ENCODE measurements at regions not wholly inside any gene's neighbourhood (a gene's known extent, or its start where the extent isn't known, plus 50 kb on each side); places are given as distances from the start of the nearest gene placed in this dataset.
"Not testable (repeated sequence)": the region's sequence is repeated elsewhere in the genome, so short reads cannot be mapped to it uniquely, and the experiment has no call there.

DNA sequence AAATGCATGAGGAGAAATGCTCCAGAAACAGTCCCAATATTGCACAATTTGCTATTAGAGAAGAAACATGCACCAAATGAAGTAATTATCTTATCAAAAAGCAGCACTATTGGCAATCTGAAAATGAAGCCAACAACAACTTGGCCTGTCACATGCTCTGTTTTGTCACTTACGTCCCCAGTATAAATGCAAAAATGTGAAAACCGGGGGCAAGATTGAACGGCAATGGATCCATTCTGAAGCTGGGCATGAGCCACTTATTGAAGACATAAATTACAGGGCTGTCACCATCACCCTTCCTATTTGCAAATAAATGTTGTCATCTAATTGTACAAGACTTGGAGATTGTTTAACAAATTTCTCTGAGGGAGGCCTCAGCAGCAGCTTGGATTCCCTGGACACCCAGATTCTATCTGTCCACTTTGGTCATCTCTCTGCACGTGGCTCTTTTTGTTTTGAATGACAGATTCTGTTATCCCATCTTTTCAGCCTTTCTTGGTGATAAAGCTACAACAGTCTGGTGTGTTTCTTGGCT, 180.2 kb upstream of the CDH5 start:
- no peak for DNase-seq (ENCODE audit: low read depth in 2 of 3, low spot score in 2 of 3)

- no peak for DNase-seq (ENCODE audit: low read depth in 2 of 3, low spot score in 2 of 3)
Observed at GRCh38 chr16:66182592-66182991, 183.9 kb upstream of the CDH5 start.

DNA sequence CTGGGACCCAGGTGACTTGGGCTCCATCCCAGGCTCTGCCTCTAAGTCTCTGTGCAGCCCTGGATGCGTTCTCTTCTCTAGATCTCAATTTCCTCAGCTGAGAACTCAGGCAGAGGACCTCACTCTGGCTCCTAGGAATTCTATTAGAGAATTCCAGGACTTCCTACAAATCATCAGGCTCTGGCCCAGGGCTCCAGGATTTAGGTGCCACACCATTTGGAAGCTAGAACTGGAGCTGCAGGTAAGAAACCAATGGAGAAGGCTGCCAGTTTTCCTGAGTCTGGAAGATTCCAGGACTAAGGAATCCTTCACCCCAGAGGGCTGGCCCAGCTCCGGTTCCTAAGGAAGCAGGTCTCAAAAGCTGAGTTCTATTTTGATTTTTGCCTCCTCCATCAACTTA, 189.8 kb upstream of the CDH5 start:
- DNase-seq (ENCODE audit: low read depth in 2 of 3, low spot score in 2 of 3) = no peak

GRCh38 chr16:66176111-66176510, 190.4 kb upstream of the CDH5 start:
- no peak for DNase-seq (ENCODE audit: low read depth in 2 of 3, low spot score in 2 of 3)

DNA sequence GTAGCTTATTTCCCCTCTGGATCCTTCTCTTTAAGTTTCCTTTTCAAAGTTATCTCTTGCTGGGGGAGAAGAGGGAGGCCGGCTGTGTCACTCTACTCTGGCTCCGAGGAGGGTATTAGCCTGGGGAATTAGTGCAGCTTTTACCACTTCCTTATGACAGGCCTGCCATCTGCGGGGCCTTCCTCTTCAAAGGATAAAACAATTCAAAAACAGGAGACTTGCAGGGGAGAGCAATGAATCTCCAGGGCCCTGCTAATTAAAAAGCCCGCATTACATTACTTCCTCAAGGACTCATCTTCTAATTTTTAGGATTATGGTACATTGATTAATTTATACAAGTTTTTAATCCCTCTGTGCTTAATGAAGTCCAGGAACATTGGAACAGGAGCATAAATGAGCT, 190.9 kb upstream of the CDH5 start:
- DNase-seq (ENCODE audit: low read depth in 2 of 3, low spot score in 2 of 3) = peak in 2 of 3 donors; percentile 15 to 66

GRCh38 chr16:66175058-66175457, 191.4 kb upstream of the CDH5 start:
- no peak for DNase-seq (ENCODE audit: low read depth in 2 of 3, low spot score in 2 of 3)

GRCh38 chr16:66173796-66174195, 192.7 kb upstream of the CDH5 start:
- DNase-seq (ENCODE audit: low read depth in 2 of 3, low spot score in 2 of 3) = not testable (repeated sequence)

GRCh38 chr16:66173181-66173580, 193.3 kb upstream of the CDH5 start:
- not testable (repeated sequence) for DNase-seq (ENCODE audit: low read depth in 2 of 3, low spot score in 2 of 3)

GRCh38 chr16:66172463-66172862, 194.0 kb upstream of the CDH5 start:
- no peak for DNase-seq (ENCODE audit: low read depth in 2 of 3, low spot score in 2 of 3)

GRCh38 chr16:66171578-66171977, 194.9 kb upstream of the CDH5 start:
- DNase-seq (ENCODE audit: low read depth in 2 of 3, low spot score in 2 of 3) = no peak

DNA sequence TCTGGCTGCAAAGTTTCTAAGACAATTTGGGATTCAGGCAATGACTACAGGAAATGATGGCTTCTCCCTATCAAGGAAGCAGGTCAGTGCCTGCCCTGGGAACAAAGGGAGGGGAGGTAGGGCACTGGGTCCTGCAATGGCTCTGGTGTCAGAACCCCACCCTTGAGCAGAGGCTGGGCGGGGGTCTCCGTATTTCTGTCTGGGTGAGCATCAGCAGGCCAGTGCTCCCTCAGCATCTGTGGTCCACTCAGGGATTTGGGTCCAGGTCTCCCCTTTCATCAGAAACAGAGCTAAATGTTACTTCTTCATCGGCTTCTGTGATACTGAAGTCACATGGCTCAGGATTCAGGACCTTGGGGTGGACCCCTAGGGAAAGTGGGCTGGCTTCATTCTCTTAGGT, 195.5 kb upstream of the CDH5 start:
- DNase-seq (ENCODE audit: low read depth in 2 of 3, low spot score in 2 of 3) = no peak

GRCh38 chr16:66169817-66170216, 196.7 kb upstream of the CDH5 start:
- no peak for DNase-seq (ENCODE audit: low read depth in 2 of 3, low spot score in 2 of 3)

DNA sequence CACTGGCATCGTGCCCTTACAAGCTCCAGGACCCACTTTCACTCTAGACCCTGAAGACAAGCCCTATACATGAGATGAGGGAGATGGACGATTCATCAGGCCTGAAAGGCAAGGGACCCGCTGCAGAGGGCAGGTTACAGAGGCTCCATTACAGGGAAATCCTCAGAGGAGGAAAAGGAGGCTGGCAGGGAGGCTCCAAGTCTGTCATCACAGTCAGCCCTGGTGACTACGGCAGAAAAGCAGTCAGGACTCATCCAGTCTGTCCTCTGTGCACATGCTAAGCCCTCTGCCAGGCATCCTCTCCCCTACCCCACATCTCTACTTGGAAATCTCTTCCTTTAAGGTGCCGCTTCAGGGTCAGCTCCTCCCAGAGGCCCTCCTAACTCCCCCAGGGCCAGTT, 197.7 kb upstream of the CDH5 start:
- no peak for DNase-seq (ENCODE audit: low read depth in 2 of 3, low spot score in 2 of 3)

- no peak for DNase-seq (ENCODE audit: low read depth in 2 of 3, low spot score in 2 of 3)
Observed at GRCh38 chr16:66167564-66168291, 198.8 kb upstream of the CDH5 start.

DNA sequence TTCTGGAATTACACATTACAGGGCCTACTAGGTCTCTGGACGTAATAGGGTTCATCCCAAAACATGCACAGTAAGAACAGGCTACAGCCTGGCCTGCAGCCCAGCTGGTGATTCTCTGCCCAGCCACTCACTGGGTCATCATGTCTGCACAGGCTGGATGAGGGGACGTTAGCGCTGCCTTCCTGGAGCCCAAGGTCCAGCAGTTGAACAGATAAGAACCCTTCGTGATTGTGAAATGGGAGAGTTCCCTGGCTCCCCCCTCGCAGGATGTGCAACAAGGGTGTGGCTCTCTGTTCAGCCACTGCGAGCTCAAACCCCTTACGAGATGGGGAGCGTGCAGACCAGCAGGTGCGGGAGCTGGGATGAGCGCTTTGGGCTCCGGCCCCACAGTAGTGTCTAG, 200.0 kb upstream of the CDH5 start:
- no peak for DNase-seq (ENCODE audit: low read depth in 2 of 3, low spot score in 2 of 3)

GRCh38 chr16:66165879-66166278, 200.6 kb upstream of the CDH5 start:
- no peak for DNase-seq (ENCODE audit: low read depth in 2 of 3, low spot score in 2 of 3)

DNA sequence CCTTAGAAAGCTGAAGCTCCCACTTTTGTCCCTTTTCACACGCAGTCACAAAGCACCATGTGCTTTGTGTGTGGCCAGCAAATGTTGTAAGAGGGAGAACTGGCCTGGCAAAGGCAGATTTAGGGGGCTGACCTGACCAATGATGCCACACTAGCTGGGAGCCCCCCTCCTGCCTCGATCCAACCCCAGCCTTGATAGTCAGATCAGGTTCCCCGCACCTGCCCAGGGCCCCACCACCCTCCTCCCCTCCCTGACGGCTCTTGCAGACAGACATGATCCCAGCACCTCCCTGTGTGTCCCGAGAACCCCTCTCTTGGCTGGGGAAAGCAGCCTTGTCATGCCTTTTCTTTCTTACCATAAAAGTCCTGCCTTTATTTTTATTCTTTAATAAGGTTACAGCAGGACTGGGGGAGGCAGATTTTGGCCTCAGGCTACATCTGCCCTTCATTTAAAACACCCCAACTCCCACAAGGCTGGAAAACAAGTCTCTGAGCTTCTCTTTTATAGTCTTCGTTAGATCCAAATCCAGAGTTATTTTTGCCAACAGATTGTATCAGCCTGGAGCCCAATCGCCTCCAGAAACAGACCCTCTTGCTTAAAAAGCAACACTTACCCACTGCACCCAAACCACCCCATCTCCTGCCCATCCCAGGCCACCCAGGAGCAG, 201.8 kb upstream of the CDH5 start:
- no peak for DNase-seq (ENCODE audit: low read depth in 2 of 3, low spot score in 2 of 3)

- DNase-seq (ENCODE audit: low read depth in 2 of 3, low spot score in 2 of 3) = no peak
Observed at GRCh38 chr16:66162821-66163220, 203.7 kb upstream of the CDH5 start.

GRCh38 chr16:66161942-66162341, 204.5 kb upstream of the CDH5 start:
- DNase-seq (ENCODE audit: low read depth in 2 of 3, low spot score in 2 of 3) = no peak

- DNase-seq (ENCODE audit: low read depth in 2 of 3, low spot score in 2 of 3) = no peak
Observed at GRCh38 chr16:66161269-66161668, 205.2 kb upstream of the CDH5 start.

- DNase-seq (ENCODE audit: low read depth in 2 of 3, low spot score in 2 of 3) = no peak
Observed at GRCh38 chr16:66159987-66160386, 206.5 kb upstream of the CDH5 start.

- DNase-seq (ENCODE audit: low read depth in 2 of 3, low spot score in 2 of 3) = no peak
Observed at GRCh38 chr16:66156538-66156937, 210.0 kb upstream of the CDH5 start.

Data from hematopoietic multipotent progenitor cell (in vitro differentiated cells).